GM21619 (cell line): ENCODE measurements at regions not wholly inside any gene's neighbourhood (a gene's known extent, or its start where the extent isn't known, plus 50 kb on each side); places are given as distances from the start of the nearest gene placed in this dataset.

Source experiments
- ATAC-seq: cut with Tn5 transposase; IDR thresholded peaks from one replicate; pipeline ENCODE4 v1.9.1; 2021; ENCODE audit not compliant: unreplicated experiment

GRCh38 chr17:71037386-71037785 is 868.1 kb downstream of the KCNJ2 start:
- no peak for ATAC-seq

DNA sequence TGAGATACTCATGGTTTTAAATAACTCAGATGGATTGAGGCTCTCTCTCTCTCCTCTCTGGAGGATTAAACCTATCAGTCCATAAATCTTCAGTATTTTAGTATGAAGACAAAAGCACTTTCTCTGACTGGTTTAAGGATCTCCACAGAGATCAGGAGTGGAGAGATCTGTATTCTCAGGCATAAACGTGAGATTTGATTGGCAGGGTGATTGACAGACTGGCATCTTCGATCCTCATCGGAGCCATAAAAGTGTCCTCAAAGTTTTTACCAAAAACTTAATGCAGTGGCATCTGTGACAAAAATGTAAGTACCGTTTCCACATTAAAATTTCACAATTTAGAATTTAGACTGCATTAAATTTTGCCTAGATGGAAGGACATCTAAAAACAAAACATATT is 870.1 kb downstream of the KCNJ2 start:
- no peak for ATAC-seq

GRCh38 chr17:71052971-71053370 is 883.6 kb downstream of the KCNJ2 start:
- ATAC-seq: no peak

DNA sequence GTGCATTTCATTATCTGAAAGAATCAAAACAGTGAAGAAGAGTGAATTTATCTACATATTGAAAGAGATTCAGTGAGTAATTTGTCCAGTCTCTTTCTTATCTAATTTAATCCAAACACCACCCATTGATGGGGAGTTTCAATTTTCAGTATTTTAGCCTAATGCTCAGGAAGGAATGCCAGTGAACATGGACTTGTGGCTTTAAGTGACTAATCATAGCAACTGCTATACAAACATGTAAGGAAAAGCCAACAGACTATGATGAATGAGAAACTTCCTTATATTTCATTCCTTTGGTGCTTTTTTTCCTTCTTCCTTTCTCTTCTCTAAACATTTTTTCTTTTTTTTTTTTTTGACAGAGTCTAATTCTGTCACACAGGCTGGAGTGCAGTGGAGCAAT is 885.8 kb downstream of the KCNJ2 start:
- no peak for ATAC-seq

DNA sequence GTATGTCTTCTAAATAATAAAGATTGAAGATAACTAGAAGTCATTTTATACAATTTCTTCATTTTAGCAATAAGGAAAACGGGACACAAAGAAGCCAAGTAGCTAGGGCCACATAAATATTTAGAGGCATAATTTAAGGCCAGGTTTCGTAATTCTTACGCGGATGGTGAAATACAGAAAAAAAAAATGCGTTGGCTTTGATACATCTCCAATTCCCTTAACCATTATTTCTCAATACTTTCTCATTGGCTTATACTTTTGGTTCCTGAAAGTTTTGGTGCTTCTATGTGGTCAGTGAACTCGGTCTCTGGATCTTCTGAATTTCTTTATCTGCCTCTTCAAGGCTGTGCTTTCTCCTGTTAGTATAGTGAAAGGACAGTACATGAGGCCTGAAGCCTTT is 888.1 kb downstream of the KCNJ2 start:
- ATAC-seq: no peak

DNA sequence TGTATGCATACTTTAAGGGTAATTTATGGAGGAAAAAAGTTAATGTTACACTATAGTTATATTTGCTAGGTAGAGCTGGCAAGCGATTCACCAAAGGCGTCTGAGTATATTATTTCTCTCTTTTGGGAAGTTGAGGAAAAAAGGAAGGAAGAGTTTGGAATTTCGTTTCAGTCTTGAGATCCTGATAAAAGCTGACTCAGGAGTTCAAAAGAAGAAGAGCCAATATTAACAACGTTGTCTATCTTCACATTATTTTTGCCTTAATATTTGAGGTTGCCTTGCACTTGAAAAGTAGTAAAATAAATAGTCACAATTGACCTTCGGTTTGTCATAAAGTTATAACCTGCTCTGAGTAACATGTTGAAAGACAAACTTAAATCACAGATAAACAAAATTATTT is 888.6 kb downstream of the KCNJ2 start:
- no peak for ATAC-seq

DNA sequence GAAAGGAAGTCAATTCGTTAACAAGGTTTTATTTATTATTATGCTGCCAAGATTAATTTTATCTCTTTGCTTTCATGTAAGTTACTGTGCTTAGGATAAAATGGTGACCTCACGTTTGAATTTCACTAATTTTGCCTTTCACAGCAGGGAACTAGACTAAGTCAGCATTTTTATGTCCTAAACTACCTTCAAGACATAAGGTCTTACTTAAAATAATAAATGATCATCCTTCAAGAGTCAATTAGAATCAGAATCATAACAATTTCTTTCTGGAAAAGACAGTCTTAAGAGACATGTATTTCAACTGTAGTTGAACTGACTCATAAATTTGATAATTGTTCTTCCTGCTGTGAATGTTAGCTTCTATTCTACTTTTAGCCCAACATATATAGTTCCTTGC is 893.8 kb downstream of the KCNJ2 start:
- no peak for ATAC-seq

- no peak for ATAC-seq
These were observed 894.2 kb downstream of the KCNJ2 start for GRCh38 chr17:71063559-71063958.

DNA sequence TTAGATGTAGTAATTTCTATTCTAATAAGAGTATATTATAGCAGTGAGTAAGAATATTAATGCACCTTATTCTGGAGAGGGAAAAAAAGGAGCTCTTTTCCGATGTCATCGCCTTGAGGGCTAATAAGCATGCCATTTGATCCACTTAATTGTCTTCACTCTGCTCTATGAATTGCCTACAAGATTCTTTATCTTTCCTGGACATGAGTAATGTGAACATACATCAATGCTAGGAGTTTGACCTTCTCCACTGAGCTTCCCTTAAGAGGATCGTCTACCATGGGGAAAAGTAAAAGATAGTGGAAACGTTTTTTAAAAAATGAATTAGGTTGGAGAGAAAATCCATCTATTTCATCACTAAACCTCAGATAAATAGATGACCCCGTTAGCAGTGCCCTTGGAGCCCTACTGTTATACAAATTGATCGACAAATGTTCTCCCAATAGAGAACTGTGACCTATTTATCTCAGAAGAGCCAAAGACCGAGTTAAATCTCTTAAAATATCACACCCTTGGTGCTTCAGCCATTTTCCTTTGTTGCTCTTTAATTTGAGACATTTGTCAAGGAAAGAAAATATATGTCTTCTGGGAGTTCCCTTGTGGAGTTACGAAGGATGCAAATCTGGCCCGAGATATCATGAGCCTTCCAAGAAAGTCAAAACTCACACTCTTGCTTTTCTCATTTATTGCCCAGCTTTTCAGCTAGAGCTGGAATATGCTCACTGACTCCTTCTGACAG is 898.5 kb downstream of the KCNJ2 start:
- ATAC-seq: no peak

DNA sequence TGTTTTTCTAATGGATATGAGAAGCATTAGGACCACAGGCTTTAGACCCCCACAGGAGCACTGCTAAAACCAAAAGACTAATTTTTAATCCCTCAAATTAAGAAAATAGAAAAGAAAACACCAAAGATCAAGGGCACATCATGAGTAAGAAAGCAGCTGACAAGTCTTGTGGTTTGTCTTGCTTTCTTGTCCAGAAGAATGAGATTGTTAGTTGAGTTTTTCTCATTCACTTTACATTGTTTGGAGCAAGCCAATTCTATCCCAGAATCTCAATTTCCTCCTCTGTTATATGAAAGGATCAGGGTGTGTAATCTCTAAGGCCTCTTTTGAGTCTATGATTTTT is 899.0 kb downstream of the KCNJ2 start:
- ATAC-seq: no peak

GRCh38 chr17:71071041-71071440 is 901.7 kb downstream of the KCNJ2 start:
- no peak for ATAC-seq

GRCh38 chr17:71071837-71072236 is 902.5 kb downstream of the KCNJ2 start:
- ATAC-seq: no peak

GRCh38 chr17:71080937-71081336 is 911.6 kb downstream of the KCNJ2 start:
- ATAC-seq: no peak

DNA sequence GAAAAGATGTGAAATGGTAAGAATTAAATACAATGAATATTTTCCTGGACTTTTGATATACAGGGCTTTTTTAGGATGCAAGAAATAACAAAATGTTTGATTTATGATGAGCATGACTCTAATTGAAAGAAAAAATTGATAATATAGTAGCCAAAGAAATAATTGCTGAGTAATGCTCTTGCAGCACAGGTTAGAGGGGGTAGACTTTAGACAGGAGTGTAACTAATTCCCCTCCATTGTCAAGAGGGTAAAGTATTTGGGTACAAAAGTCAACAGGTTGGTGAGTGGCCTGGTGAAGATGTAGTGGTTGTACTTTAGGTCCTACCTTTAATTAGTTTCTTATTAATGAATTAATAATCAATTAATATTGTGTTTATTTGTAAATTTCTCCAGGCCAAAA is 912.3 kb downstream of the KCNJ2 start:
- no peak for ATAC-seq

- no peak for ATAC-seq
These were observed 914.9 kb downstream of the KCNJ2 start for GRCh38 chr17:71084219-71084618.

DNA sequence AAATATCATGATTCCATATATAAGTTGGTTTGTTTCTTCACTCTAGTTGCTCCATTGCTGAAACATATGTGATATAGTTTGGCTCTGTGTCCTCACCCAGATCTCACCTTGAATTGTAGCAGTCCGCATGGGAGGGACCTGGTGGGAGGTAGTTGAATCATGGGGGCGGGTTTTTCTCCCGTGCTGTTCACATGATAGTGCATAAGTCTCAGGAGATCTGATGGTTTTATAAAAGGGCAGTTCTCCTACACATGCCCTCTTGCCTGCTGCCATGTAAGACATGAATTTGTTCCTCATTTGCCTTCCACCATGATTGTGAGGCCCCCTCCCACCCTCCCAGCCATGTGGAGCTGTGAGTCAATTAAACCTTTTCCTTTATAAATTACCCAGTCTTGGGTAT is 915.5 kb downstream of the KCNJ2 start:
- no peak for ATAC-seq

DNA sequence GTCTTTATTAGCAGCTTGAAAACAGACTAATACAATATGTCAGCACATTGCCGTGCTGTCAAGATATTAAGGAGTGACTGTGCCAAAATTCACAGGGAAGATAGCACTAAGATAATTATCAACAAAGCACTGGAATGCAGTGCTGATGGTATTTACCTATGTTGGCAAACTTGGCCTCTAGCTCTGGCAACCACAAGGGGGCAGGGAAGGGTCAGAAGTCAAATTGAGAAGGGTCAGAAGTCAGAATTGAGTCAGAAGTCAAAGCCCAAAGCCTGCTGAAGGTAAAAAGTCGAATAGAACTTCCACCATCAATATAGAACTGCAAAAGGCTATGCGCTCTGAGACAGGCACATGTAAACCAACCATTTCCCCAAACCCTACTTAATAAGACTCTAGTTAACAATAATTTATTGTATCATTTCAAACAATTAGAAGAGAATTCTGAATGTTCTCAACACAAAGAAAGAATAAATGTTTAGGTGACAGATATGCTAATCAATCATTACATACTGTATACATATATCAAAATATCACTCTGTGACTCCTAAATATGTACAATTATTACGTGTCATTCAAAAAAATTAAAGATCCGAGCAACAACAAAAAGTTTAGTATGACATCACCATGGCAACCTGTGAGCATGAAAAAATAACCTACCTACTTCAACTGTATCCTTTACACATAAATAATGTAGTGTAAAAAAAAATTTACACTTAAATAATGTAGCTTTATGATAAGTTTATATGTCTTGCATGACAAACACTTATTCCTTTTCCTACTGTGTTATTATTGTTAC is 916.1 kb downstream of the KCNJ2 start:
- no peak for ATAC-seq

GRCh38 chr17:71089431-71089830 is 920.1 kb downstream of the KCNJ2 start:
- ATAC-seq: no peak

GRCh38 chr17:71098071-71098470 is 928.7 kb downstream of the KCNJ2 start:
- no peak for ATAC-seq

- ATAC-seq: no peak
These were observed 929.8 kb downstream of the KCNJ2 start for GRCh38 chr17:71099003-71099714.

DNA sequence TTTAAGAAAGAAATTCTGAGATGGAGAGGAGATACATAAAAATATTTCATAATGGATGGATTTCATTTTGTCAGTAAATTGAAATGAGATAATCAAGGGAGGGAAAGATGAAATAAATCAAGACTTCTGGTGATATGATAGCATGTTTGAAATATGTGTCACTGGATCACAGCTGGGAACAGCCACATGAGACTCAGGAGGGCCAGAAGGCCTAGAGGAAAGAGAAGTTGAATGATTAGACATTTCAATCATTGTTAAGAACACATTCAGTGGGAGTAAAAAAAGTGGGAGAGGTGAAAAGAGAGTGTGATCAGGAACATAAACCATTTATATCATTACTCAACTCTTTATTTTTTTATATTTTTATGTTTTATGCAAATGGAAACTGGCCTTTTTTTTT is 933.4 kb downstream of the KCNJ2 start:
- no peak for ATAC-seq

GRCh38 chr17:71104225-71104624 is 934.9 kb downstream of the KCNJ2 start:
- no peak for ATAC-seq
